ENCODE measurements at regions not wholly inside any gene's neighbourhood (a gene's known extent, or its start where the extent isn't known, plus 50 kb on each side); places are given as distances from the start of the nearest gene placed in this dataset.

DNA sequence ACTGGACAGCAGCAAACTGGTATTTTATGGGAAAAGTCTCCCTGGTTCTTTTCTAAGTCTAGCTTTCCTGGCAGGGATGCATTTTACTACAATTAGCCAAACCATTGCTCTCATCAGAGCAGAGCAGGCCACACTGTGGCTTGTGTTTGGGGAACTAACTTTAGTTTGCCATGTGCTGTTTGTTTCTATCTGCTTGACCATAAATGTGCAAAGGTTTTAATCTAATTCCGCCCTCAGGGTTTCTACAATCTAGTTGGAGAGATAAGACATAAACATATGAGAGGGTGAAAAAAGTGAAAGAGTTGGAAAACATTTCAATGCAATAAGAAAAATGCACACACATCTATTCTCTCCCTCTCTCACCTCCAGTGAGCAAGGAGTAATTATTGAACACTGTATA is 86.9 kb upstream of the MAPK4 start:
- TF ChIP-seq, protein P1, sequence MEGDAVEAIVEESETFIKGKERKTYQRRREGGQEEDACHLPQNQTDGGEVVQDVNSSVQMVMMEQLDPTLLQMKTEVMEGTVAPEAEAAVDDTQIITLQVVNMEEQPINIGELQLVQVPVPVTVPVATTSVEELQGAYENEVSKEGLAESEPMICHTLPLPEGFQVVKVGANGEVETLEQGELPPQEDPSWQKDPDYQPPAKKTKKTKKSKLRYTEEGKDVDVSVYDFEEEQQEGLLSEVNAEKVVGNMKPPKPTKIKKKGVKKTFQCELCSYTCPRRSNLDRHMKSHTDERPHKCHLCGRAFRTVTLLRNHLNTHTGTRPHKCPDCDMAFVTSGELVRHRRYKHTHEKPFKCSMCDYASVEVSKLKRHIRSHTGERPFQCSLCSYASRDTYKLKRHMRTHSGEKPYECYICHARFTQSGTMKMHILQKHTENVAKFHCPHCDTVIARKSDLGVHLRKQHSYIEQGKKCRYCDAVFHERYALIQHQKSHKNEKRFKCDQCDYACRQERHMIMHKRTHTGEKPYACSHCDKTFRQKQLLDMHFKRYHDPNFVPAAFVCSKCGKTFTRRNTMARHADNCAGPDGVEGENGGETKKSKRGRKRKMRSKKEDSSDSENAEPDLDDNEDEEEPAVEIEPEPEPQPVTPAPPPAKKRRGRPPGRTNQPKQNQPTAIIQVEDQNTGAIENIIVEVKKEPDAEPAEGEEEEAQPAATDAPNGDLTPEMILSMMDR (IDR thresholded peaks at IDR 0.05 in 4 of 5, conservative IDR thresholded peaks at IDR 0.05 in 1 of 5): no peak
- TF ChIP-seq POLR2A (IDR thresholded peaks at IDR 0.05): no peak
